ENCODE measurements at regions not wholly inside any gene's neighbourhood (a gene's known extent, or its start where the extent isn't known, plus 50 kb on each side); places are given as distances from the start of the nearest gene placed in this dataset.

- in situ Hi-C loops (cut with MboI): no loop called here
- TF ChIP-seq RBM25 (IDR thresholded peaks at IDR 0.05; ENCODE audit: low read depth, low read length, severe bottlenecking) (no peak), POU5F1 (IDR thresholded peaks at IDR 0.05; ENCODE audit: borderline replicate concordance, low read depth, low read length, partially characterized antibody) (no peak), NONO (IDR thresholded peaks at IDR 0.05; ENCODE audit: low read depth in 2 of 2, low read length in 1 of 2) (no peak), MAX (CRISPR knock-in tag; IDR thresholded peaks at IDR 0.05) (no peak), EP400 (IDR thresholded peaks at IDR 0.05) (no peak), SP1 (CRISPR knock-in tag; IDR thresholded peaks at IDR 0.05) (no peak), ZNF263 (CRISPR knock-in tag; IDR thresholded peaks at IDR 0.05; ENCODE audit: borderline replicate concordance) (no peak), STAT5A (IDR thresholded peaks at IDR 0.05; ENCODE audit: borderline replicate concordance, low read length) (no peak), ETS2 (tag; IDR thresholded peaks at IDR 0.05; ENCODE audit: borderline replicate concordance, poor library complexity, severe bottlenecking) (no peak), E4F1 (CRISPR knock-in tag; IDR thresholded peaks at IDR 0.05; ENCODE audit: borderline replicate concordance) (no peak), MCM3 (IDR thresholded peaks at IDR 0.05) (no peak), FOXK1 (CRISPR knock-in tag; IDR thresholded peaks at IDR 0.05; ENCODE audit: borderline replicate concordance) (no peak), PATZ1 (CRISPR knock-in tag; IDR thresholded peaks at IDR 0.05; ENCODE audit: borderline replicate concordance) (no peak), ARHGAP35 (IDR thresholded peaks at IDR 0.05; ENCODE audit: partially characterized antibody) (no peak), ZNF780A (CRISPR knock-in tag; IDR thresholded peaks at IDR 0.05) (no peak), ZC3H4 (CRISPR knock-in tag; IDR thresholded peaks at IDR 0.05; ENCODE audit: borderline replicate concordance) (no peak), RBM22 (IDR thresholded peaks at IDR 0.05; ENCODE audit: low read depth, low read length, poor library complexity, severe bottlenecking) (no peak), HOMEZ (CRISPR knock-in tag; IDR thresholded peaks at IDR 0.05) (no peak)
These were observed 93.6 kb downstream of the C13orf42 start for GRCh38 chr13:51017516-51017915.

More at GRCh38 chr13:51017516-51017915, 93.6 kb downstream of the C13orf42 start:
- Histone ChIP-seq H3K9me1 (ENCODE audit: control insufficient read depth, insufficient read depth, low read length) (no peaks in the 10 kb centered on the region), H3K27me3 (ENCODE audit: control insufficient read depth in 2 of 2, insufficient read depth in 2 of 2, low read length in 2 of 2) (peaks cover 0 to 22% of the 10 kb centered on the region in 2 experiments; a peak in 2 of 5 replicates), H3K79me2 (ENCODE audit: control insufficient read depth, insufficient read depth, low read length) (no peaks in the 10 kb centered on the region), H3K36me3 (ENCODE audit: control insufficient read depth, insufficient read depth, low read length) (no peaks in the 10 kb centered on the region), H3K9me3 (replicated peaks; ENCODE audit: control insufficient read depth, insufficient read depth, low read depth, low read length) (no peaks in the 10 kb centered on the region), H4K20me1 (replicated peaks; ENCODE audit: control insufficient read depth, insufficient read depth, low read length) (no peaks in the 10 kb centered on the region), H3K4me3 (no peak overlapping the region), H3K9ac (ENCODE audit: insufficient read depth in 1 of 2, low read depth in 2 of 2, low read length in 2 of 2) (no peak overlapping the region), H2AFZ (ENCODE audit: low read depth, low read length) (no peak overlapping the region), H3K4me1 (replicated peaks in 1 of 2; ENCODE audit: control insufficient read depth in 2 of 2, insufficient read depth in 2 of 2, low read length in 2 of 2) (no peaks in the 10 kb centered on the region), H3K27ac (ENCODE audit: extremely low read depth, low read depth, low read length) (no peak overlapping the region), H3K4me2 (ENCODE audit: insufficient read depth, low read length) (no peak overlapping the region)
- no TSS peak for BruUV-seq (replicated peaks)
- no peak for FAIRE-seq
- POLR2A ChIA-PET: interaction anchor here (0.6 kb wide), 1 partner anchor 45 kb away, joined by 3 read pairs; no protein-coding TSS in a partner anchor
- ATAC-seq: no peak
- DNase-seq (ENCODE audit: extremely low read depth in 1 of 4, low spot score in 3 of 4): no peak
- CTCF ChIA-PET (ENCODE audit: low intra/inter-chr PET ratio): no interaction called here
- intact Hi-C loops (cut with micrococcal nuclease): no loop called here
- WGBS (ENCODE audit: insufficient coverage, low coverage, missing lambda C conversion rate): 0% methylated on average over 1 of the region's 1 CpG
